IPS-18a (cell line): ENCODE measurements at regions not wholly inside any gene's neighbourhood (a gene's known extent, or its start where the extent isn't known, plus 50 kb on each side); places are given as distances from the start of the nearest gene placed in this dataset.
"Not testable (repeated sequence)": the region's sequence is repeated elsewhere in the genome, so short reads cannot be mapped to it uniquely, and the experiment has no call there.

Source experiments
- H3K27ac ChIP-seq: one replicate; pipeline ENCODE4 v1.5.1; 2013; ENCODE audit warnings: low read length
- H3K27me3 ChIP-seq: one replicate; pipeline ENCODE4 v1.6.1; 2013; ENCODE audit warnings: mild to moderate bottlenecking, low read length; ENCODE audit not compliant: control insufficient read depth, insufficient read depth
- H3K36me3 ChIP-seq: one replicate; pipeline ENCODE4 v1.6.1; 2013; ENCODE audit warnings: low read depth, low read length; ENCODE audit not compliant: control insufficient read depth
- H3K4me1 ChIP-seq: one replicate; pipeline ENCODE4 v1.6.1; 2013; ENCODE audit warnings: low read depth, low read length; ENCODE audit not compliant: control insufficient read depth
- H3K4me3 ChIP-seq: one replicate; pipeline ENCODE4 v1.5.1; 2013; ENCODE audit warnings: low read length
- H3K9ac ChIP-seq: one replicate; pipeline ENCODE4 v1.6.1; 2013; ENCODE audit warnings: mild to moderate bottlenecking, low read length, moderate library complexity
- H3K9me3 ChIP-seq: one replicate; pipeline ENCODE4 v1.6.1; 2013; ENCODE audit warnings: low read depth, low read length; ENCODE audit not compliant: control insufficient read depth

- Histone ChIP-seq H3K9me3 (no peaks in the 10 kb centered on the region), H3K27me3 (no peaks in the 10 kb centered on the region), H3K4me3 (no peak overlapping the region), H3K27ac (no peak overlapping the region), H3K36me3 (no peaks in the 10 kb centered on the region), H3K4me1 (peaks cover under 1% of the 10 kb centered on the region), H3K9ac (no peak overlapping the region)
Observed at GRCh38 chr6:12614456-12614855, 102.1 kb upstream of the PHACTR1 start.

GRCh38 chr6:12618296-12618695 is 98.3 kb upstream of the PHACTR1 start:
- no peaks in the 10 kb centered on the region for H3K36me3 ChIP-seq

GRCh38 chr6:12621754-12622153 is 94.8 kb upstream of the PHACTR1 start:
- H3K9ac ChIP-seq: no peak overlapping the region
- H3K36me3 ChIP-seq: no peaks in the 10 kb centered on the region
- no peaks in the 10 kb centered on the region for H3K9me3 ChIP-seq
- H3K4me1 ChIP-seq: no peaks in the 10 kb centered on the region
- H3K27ac ChIP-seq: no peak overlapping the region
- no peaks in the 10 kb centered on the region for H3K27me3 ChIP-seq
- no peak overlapping the region for H3K4me3 ChIP-seq

More at GRCh38 chr6:12618296-12618695, 98.3 kb upstream of the PHACTR1 start:
- no peaks in the 10 kb centered on the region for H3K4me1 ChIP-seq
- no peak overlapping the region for H3K9ac ChIP-seq
- no peak overlapping the region for H3K4me3 ChIP-seq
- H3K27ac ChIP-seq: no peak overlapping the region
- no peaks in the 10 kb centered on the region for H3K27me3 ChIP-seq
- H3K9me3 ChIP-seq: no peaks in the 10 kb centered on the region

GRCh38 chr6:12622566-12622965 is 94.0 kb upstream of the PHACTR1 start:
- Histone ChIP-seq H3K36me3 (no peaks in the 10 kb centered on the region), H3K9me3 (no peaks in the 10 kb centered on the region), H3K4me1 (no peaks in the 10 kb centered on the region), H3K4me3 (no peak overlapping the region), H3K27ac (no peak overlapping the region), H3K9ac (no peak overlapping the region), H3K27me3 (no peaks in the 10 kb centered on the region)

- no peaks in the 10 kb centered on the region for H3K27me3 ChIP-seq
- no peak overlapping the region for H3K9ac ChIP-seq
- no peaks in the 10 kb centered on the region for H3K9me3 ChIP-seq
- no peaks in the 10 kb centered on the region for H3K4me1 ChIP-seq
- H3K27ac ChIP-seq: no peak overlapping the region
- H3K36me3 ChIP-seq: no peaks in the 10 kb centered on the region
- no peak overlapping the region for H3K4me3 ChIP-seq
Observed at GRCh38 chr6:12624142-12624837, 92.3 kb upstream of the PHACTR1 start.

- Histone ChIP-seq H3K4me1 (no peaks in the 10 kb centered on the region), H3K27ac (no peak overlapping the region), H3K4me3 (no peak overlapping the region), H3K9ac (no peak overlapping the region), H3K9me3 (no peaks in the 10 kb centered on the region), H3K27me3 (no peaks in the 10 kb centered on the region), H3K36me3 (no peaks in the 10 kb centered on the region)
Observed at GRCh38 chr6:12627053-12627452, 89.5 kb upstream of the PHACTR1 start.

- Histone ChIP-seq H3K27ac (no peak overlapping the region), H3K36me3 (no peaks in the 10 kb centered on the region), H3K9ac (no peak overlapping the region), H3K4me1 (no peaks in the 10 kb centered on the region), H3K4me3 (no peak overlapping the region), H3K27me3 (no peaks in the 10 kb centered on the region), H3K9me3 (no peaks in the 10 kb centered on the region)
Observed at GRCh38 chr6:12628327-12628726, 88.2 kb upstream of the PHACTR1 start.

- not testable (repeated sequence) for H3K27ac ChIP-seq, H3K9me3 ChIP-seq, H3K4me1 ChIP-seq, H3K27me3 ChIP-seq, H3K9ac ChIP-seq, H3K36me3 ChIP-seq, H3K4me3 ChIP-seq
Observed at GRCh38 chr6:12633746-12634145, 82.8 kb upstream of the PHACTR1 start.

GRCh38 chr6:12635375-12635774 is 81.2 kb upstream of the PHACTR1 start:
- H3K27ac ChIP-seq: no peak overlapping the region

GRCh38 chr6:12635813-12636212 is 80.8 kb upstream of the PHACTR1 start:
- H3K4me1 ChIP-seq: peaks cover 4% of the 10 kb centered on the region
- H3K4me3 ChIP-seq: no peak overlapping the region
- no peak overlapping the region for H3K9ac ChIP-seq
- H3K27me3 ChIP-seq: no peaks in the 10 kb centered on the region
- no peaks in the 10 kb centered on the region for H3K9me3 ChIP-seq
- no peak overlapping the region for H3K27ac ChIP-seq
- no peaks in the 10 kb centered on the region for H3K36me3 ChIP-seq

More at GRCh38 chr6:12635375-12635774, 81.2 kb upstream of the PHACTR1 start:
- H3K9ac ChIP-seq: no peak overlapping the region
- H3K36me3 ChIP-seq: no peaks in the 10 kb centered on the region
- no peaks in the 10 kb centered on the region for H3K9me3 ChIP-seq
- H3K27me3 ChIP-seq: no peaks in the 10 kb centered on the region
- peaks cover 4% of the 10 kb centered on the region for H3K4me1 ChIP-seq
- no peak overlapping the region for H3K4me3 ChIP-seq

- Histone ChIP-seq H3K27ac (no peak overlapping the region), H3K9ac (no peak overlapping the region), H3K4me1 (peaks cover 4% of the 10 kb centered on the region), H3K27me3 (no peaks in the 10 kb centered on the region), H3K36me3 (no peaks in the 10 kb centered on the region), H3K4me3 (no peak overlapping the region), H3K9me3 (no peaks in the 10 kb centered on the region)
Observed at GRCh38 chr6:12636336-12636735, 80.2 kb upstream of the PHACTR1 start.

- Histone ChIP-seq H3K9ac (no peak overlapping the region), H3K27me3 (no peaks in the 10 kb centered on the region), H3K4me3 (no peak overlapping the region), H3K36me3 (no peaks in the 10 kb centered on the region), H3K4me1 (peaks cover 4% of the 10 kb centered on the region), H3K9me3 (no peaks in the 10 kb centered on the region), H3K27ac (no peak overlapping the region)
Observed at GRCh38 chr6:12637960-12638641, 78.5 kb upstream of the PHACTR1 start.
